IPS-20b (cell line): ENCODE measurements at regions not wholly inside any gene's neighbourhood (a gene's known extent, or its start where the extent isn't known, plus 50 kb on each side); places are given as distances from the start of the nearest gene placed in this dataset.

Experiments
- H3K27ac ChIP-seq: one replicate; pipeline ENCODE4 v1.5.1; 2013; ENCODE audit warnings: low read length
- H3K27me3 ChIP-seq: 2 replicates; pipeline ENCODE4 v1.6.1; 2013; ENCODE audit warnings: mild to moderate bottlenecking, low read length, inconsistent platforms; ENCODE audit not compliant: insufficient read depth
- H3K36me3 ChIP-seq: 2 replicates; pipeline ENCODE4 v1.6.1; 2013; ENCODE audit warnings: low read depth, mild to moderate bottlenecking, inconsistent platforms, low read length, moderate library complexity; ENCODE audit not compliant: insufficient read depth
- H3K4me1 ChIP-seq: 2 replicates; pipeline ENCODE4 v1.6.1; 2013; ENCODE audit warnings: mild to moderate bottlenecking, control low read depth, inconsistent platforms, low read length, moderate library complexity; ENCODE audit not compliant: insufficient read depth
- H3K4me3 ChIP-seq: 2 replicates; pipeline ENCODE4 v1.5.1; 2013; ENCODE audit warnings: mild to moderate bottlenecking, low read length, inconsistent platforms
- H3K9ac ChIP-seq: 2 replicates; pipeline ENCODE4 v1.6.1; 2013; ENCODE audit warnings: low read depth, mild to moderate bottlenecking, inconsistent platforms, low read length, moderate library complexity
- H3K9me3 ChIP-seq: 2 replicates; pipeline ENCODE4 v1.6.1; 2013; ENCODE audit warnings: mild to moderate bottlenecking, low read depth, low read length, inconsistent platforms; ENCODE audit not compliant: insufficient read depth

DNA sequence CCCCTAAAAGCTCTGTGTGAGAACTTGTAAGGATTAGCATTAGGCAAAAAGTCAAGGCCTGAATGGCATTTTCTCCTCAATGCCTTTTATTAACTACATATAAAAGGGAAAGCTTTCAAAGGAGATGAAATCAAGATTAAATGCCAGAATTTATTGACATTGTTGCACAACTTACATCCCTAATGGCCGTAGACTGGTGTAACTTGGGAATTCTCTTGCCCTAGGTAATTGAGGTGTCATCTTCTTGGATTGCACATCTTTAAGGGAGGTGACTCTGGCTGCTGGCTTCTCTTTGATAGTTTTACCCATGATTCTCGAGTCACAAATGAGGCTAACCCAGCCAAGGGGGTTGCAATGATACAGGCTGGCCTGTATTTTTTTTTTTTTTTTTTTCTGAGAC is 249.1 kb downstream of the TBL1XR1 start:
- no peak overlapping the region for H3K9ac ChIP-seq
- H3K9me3 ChIP-seq, result no peaks in the 10 kb centered on the region
- no peak overlapping the region for H3K4me3 ChIP-seq
- no peaks in the 10 kb centered on the region for H3K27me3 ChIP-seq
- H3K4me1 ChIP-seq, result no peaks in the 10 kb centered on the region
- no peak overlapping the region for H3K27ac ChIP-seq
- no peaks in the 10 kb centered on the region for H3K36me3 ChIP-seq

DNA sequence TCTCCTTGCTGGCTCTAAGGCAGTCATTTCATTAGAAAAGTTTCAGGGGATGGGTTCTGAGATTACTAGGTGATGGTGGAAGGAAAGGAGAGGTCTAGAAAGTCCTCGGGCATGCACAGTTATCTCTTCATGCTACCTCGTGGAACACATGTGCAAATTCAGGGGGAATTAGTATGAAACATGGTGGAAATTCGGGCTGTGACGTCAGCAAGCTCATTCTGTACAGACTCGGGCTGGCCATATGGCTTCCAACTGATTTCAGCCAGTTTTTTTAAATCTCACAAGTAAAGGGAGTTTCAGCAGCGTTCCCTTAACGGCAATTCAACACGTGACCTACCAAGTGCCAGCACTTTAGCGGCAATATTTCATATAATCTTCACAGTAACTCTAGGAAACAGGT is 251.1 kb downstream of the TBL1XR1 start:
- H3K4me1 ChIP-seq, result no peaks in the 10 kb centered on the region
- no peak overlapping the region for H3K9ac ChIP-seq
- H3K27ac ChIP-seq, result no peak overlapping the region

DNA sequence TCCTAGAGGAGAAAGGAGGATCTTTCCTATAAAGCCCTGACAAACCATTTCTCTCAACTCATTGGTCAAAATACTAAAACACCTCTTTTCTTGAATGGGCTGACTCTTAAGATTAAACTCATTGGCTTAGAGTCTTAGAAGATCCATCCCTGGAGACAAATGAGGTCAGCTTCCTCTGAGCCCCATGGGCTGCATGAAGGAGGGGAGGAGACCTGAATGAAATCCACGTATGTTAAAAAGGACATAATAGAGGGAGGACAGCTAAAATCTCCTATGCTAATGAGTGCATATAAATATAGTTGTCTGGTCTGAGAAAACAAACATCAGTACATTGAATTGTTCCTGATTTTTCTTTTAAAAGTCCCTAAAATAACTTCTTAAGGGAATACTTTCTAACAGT is 255.0 kb downstream of the TBL1XR1 start:
- Histone ChIP-seq H3K27ac (no peak overlapping the region), H3K36me3 (no peaks in the 10 kb centered on the region), H3K4me3 (no peak overlapping the region), H3K9me3 (no peaks in the 10 kb centered on the region), H3K27me3 (no peaks in the 10 kb centered on the region), H3K9ac (no peak overlapping the region), H3K4me1 (no peaks in the 10 kb centered on the region)

More for the DNA sequence above, 251.1 kb downstream of the TBL1XR1 start:
- no peaks in the 10 kb centered on the region for H3K9me3 ChIP-seq
- no peaks in the 10 kb centered on the region for H3K36me3 ChIP-seq
- H3K27me3 ChIP-seq, result no peaks in the 10 kb centered on the region
- no peak overlapping the region for H3K4me3 ChIP-seq

DNA sequence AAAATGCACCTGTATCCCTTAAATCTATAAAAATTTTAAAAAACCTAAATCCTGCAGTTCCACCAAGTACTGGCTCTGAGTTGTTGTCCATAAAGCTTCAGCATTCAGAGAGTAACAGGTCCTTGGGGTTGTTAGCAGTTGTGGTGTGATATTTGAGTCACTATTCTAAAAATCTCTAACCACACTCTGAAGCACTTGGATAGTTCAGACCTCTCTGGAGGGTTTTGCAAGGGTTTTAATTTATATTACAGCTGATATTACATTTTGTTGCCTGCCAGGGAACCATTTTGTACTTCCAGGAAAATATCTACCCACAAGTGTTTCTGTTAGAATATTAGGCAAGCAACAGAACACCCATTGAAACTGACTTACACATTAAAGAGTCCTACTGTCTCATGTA is 255.6 kb downstream of the TBL1XR1 start:
- no peaks in the 10 kb centered on the region for H3K27me3 ChIP-seq
- H3K4me3 ChIP-seq, result no peak overlapping the region
- H3K27ac ChIP-seq, result no peak overlapping the region

DNA sequence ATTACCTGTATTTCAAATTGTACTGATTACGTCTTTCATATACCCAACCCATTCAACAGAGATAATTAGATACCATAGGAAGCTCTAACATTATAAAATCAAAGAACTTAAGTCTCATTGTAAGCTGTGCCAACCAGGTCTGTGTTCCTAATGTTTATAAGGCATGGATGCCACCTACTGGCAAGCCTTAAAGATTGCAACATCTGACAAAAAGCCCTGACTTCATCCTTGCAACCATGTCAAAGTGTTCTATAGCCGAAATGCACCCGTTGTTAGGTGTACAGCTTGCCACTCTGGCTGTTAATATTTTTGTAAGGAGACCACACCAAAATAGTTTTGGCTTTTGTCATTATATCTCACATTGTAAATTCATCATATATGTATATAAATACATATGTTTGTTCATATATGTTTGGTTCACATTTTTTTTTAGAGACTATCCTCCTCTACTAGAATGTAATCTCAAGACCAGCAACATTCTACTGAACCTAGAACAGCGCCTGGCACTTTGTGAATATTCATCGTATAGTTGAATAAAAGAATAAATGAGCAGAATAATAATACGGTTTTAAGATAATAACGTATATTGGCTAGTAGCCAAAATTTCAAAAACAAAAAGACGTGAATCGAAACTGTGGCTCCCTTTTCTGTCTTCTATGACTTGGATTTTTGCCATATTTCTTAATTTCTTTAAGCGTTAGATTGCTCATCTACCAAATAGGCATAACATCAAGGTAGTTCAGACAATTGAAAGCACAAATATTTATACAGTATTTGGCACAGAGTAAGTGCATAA is 258.1 kb downstream of the TBL1XR1 start:
- no peak overlapping the region for H3K27ac ChIP-seq
- no peaks in the 10 kb centered on the region for H3K9me3 ChIP-seq
- H3K4me1 ChIP-seq, result no peaks in the 10 kb centered on the region
- H3K36me3 ChIP-seq, result no peaks in the 10 kb centered on the region
- H3K27me3 ChIP-seq, result no peaks in the 10 kb centered on the region
- no peak overlapping the region for H3K9ac ChIP-seq
- H3K4me3 ChIP-seq, result no peak overlapping the region

More for the DNA sequence above, 255.6 kb downstream of the TBL1XR1 start:
- Histone ChIP-seq H3K36me3 (no peaks in the 10 kb centered on the region), H3K9ac (no peak overlapping the region), H3K4me1 (no peaks in the 10 kb centered on the region), H3K9me3 (no peaks in the 10 kb centered on the region)

DNA sequence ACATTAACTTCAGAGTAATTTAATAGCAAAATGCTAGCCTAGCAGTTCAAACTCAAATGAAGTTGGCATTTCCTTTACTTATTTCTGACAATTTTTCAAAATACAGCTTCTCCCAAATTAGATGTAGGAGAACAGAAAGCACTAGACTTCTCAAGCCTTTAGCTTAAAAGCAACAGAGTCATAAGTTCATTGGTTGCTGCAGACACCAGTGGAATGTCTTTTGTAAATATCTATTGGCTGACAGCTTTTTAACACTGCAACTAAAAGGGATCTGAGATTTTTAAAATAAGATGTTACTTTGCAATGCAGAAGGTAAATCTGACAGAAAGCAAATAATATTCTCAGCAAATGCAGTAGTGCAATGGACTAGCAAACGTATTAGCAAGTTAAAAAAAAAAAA is 259.3 kb downstream of the TBL1XR1 start:
- no peaks in the 10 kb centered on the region for H3K27me3 ChIP-seq
- H3K4me3 ChIP-seq, result no peak overlapping the region
- H3K4me1 ChIP-seq, result no peaks in the 10 kb centered on the region
- no peak overlapping the region for H3K9ac ChIP-seq
- no peaks in the 10 kb centered on the region for H3K36me3 ChIP-seq
- no peak overlapping the region for H3K27ac ChIP-seq
- H3K9me3 ChIP-seq, result no peaks in the 10 kb centered on the region

DNA sequence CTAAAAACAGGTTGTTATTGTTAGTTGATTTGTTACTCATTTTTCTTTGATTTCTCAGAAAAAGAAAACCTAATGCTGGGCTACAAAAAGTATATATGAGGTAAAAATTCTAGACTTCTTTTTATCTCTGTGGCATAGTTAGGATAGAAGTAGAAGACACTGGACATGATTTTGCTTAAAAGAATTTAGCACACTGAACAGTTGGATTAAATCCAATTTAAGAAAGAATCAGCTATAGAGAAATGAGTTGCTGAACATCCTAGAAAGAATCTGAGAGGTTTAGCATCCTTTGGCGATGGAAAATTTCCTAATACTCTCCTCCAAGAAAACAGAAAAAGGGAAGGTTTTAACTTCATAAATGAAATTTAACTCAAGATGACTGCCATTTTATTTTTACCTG is 259.7 kb downstream of the TBL1XR1 start:
- Histone ChIP-seq H3K27me3 (no peaks in the 10 kb centered on the region), H3K27ac (no peak overlapping the region), H3K9ac (no peak overlapping the region), H3K4me3 (no peak overlapping the region), H3K9me3 (no peaks in the 10 kb centered on the region), H3K4me1 (no peaks in the 10 kb centered on the region), H3K36me3 (no peaks in the 10 kb centered on the region)

DNA sequence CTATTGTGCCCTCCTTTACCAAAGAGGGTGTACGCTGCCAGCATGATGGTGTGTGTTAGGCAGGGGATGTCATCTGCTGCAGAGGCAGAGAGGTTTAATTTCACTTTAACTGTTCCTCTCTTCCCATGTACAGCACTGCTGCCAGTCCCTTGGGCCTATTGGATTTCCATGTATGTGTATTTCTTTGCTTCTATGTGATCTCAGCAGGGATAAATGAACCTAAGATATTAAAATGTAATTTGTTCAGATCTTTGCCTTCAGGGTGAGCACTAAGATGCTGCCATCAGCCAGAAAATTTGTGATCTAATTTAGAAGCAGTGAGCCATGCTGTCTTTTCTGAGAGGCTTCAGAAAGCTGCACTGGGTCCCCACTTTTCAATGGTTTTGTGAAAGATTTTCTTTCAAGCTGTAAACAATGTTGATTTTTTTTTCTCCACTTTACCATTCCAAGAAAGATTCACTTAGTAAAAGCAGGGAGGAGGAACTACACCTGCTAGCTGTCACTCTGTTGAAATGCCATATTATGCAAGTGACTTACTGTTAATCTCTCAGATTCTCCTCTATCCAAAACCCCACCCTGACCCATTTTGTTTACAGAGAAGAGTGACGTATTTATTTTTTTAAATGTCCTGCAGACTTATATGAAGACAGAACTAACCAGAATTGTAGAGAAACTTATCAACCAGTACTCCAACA is 261.9 kb downstream of the TBL1XR1 start:
- H3K9me3 ChIP-seq, result no peaks in the 10 kb centered on the region
- H3K36me3 ChIP-seq, result no peaks in the 10 kb centered on the region
- H3K27me3 ChIP-seq, result no peaks in the 10 kb centered on the region
- H3K4me3 ChIP-seq, result no peak overlapping the region
- no peaks in the 10 kb centered on the region for H3K4me1 ChIP-seq
- no peak overlapping the region for H3K9ac ChIP-seq
- no peak overlapping the region for H3K27ac ChIP-seq

DNA sequence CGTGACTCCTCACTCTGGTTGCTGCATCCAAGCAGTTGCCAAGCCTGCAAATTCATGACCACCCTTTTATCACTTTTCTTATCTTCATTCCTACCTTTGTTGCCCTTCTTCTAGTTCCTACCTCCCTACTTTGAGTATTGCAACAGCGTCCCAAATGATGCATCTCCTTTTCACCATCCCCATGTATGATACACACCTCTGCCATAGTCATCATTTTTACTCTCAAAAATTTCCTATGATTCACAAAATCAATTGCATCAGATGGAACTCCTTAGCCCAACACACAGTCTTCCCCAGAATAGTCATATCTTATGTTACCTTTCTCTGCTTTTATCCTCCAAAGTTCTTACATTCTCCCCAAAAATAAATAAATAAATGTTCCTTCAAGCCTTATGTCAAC is 262.6 kb downstream of the TBL1XR1 start:
- Histone ChIP-seq H3K27ac (no peak overlapping the region), H3K36me3 (no peaks in the 10 kb centered on the region), H3K9me3 (no peaks in the 10 kb centered on the region), H3K4me3 (no peak overlapping the region), H3K27me3 (no peaks in the 10 kb centered on the region), H3K4me1 (no peaks in the 10 kb centered on the region), H3K9ac (no peak overlapping the region)

DNA sequence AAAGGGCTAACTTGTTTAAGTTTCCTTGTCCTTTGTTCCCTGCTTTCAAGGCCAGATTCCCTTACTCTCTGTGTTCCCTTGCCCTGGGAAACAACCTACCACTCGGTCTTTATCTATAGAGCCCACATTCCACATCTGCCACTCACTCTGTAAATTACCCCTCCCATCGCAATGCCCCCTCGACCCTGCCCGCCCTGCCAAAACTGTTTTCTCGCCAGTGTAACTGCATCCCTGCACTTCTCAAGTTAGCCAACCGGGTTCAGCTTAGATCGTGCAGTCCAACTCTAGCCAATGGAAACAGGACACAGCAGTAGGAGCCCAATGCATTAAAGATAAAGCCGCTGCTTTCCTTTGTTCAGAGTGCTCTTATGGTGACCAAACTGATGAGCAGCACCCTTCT is 263.6 kb downstream of the TBL1XR1 start:
- H3K27ac ChIP-seq, result no peak overlapping the region
- no peak overlapping the region for H3K9ac ChIP-seq

DNA sequence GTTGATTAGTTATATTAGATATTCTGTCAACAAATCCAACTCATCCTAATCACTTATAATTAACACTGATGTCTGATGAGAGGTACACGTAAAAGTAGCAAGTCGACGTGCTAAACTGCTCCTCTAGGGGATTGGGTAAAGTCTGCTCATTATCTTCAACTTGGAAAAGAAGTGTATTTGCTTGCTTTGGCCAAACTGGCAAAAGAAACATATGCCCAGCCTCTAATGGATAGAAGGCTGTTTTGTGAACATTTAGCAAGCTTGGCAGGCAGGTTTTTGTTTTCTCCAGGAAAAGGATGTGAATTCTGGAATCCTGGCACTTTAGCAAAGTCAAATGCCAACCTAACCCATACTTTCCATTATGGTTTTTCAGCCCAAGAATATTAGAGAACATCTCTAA is 264.8 kb downstream of the TBL1XR1 start:
- Histone ChIP-seq H3K4me3 (no peak overlapping the region), H3K4me1 (no peaks in the 10 kb centered on the region), H3K27ac (no peak overlapping the region), H3K9ac (no peak overlapping the region), H3K27me3 (no peaks in the 10 kb centered on the region), H3K9me3 (no peaks in the 10 kb centered on the region), H3K36me3 (no peaks in the 10 kb centered on the region)

More for the DNA sequence above, 263.6 kb downstream of the TBL1XR1 start:
- Histone ChIP-seq H3K9me3 (no peaks in the 10 kb centered on the region), H3K4me3 (no peak overlapping the region), H3K36me3 (no peaks in the 10 kb centered on the region), H3K27me3 (no peaks in the 10 kb centered on the region), H3K4me1 (no peaks in the 10 kb centered on the region)

DNA sequence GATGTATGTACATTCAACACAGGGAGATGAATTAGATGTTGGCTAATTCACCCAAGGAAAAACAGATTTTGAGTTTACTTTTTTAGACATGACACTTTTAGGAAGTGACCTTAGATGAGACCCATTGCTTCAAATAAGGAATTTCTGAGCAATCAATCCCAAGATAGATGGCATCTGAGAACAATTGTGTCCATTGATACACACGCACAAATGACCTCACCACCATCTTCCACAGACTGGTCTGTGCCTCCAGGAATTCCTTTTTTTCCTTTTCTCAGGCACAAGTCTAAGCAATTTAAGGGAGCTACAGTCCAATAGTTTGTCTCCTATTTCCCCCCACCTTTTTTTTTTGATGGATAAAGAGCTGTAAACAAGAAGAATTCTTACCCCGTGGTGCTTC is 265.3 kb downstream of the TBL1XR1 start:
- no peak overlapping the region for H3K9ac ChIP-seq
- H3K9me3 ChIP-seq, result no peaks in the 10 kb centered on the region
- H3K27ac ChIP-seq, result no peak overlapping the region
- H3K27me3 ChIP-seq, result no peaks in the 10 kb centered on the region
- H3K4me1 ChIP-seq, result no peaks in the 10 kb centered on the region
- no peak overlapping the region for H3K4me3 ChIP-seq
- H3K36me3 ChIP-seq, result no peaks in the 10 kb centered on the region
